Uterus (tissue), 2 donors: ENCODE measurements at regions not wholly inside any gene's neighbourhood (a gene's known extent, or its start where the extent isn't known, plus 50 kb on each side); places are given as distances from the start of the nearest gene placed in this dataset.

Source experiments
- POLR2A ChIP-seq, 2 donors: fragments of 450-650 bp; IDR thresholded peaks; one replicate each; pipeline ENCODE4 v1.6.1; 2016; ENCODE audit warnings: antibody characterized with exemption in 2 of 2, mild to moderate bottlenecking in 1 of 2, moderate library complexity in 1 of 2
- TF ChIP-seq, protein P1 (sequence below), 4 experiments: fragments of 200-600 bp in 2 of 4; fragments of 450-650 bp in 2 of 4; sonication (generic) in 2 of 4; IDR thresholded peaks; one replicate each; pipeline ENCODE4 v1.5.1; 2016 to 2019; ENCODE audit warnings: antibody characterized with exemption in 4 of 4, mild to moderate bottlenecking in 2 of 4, moderate library complexity in 1 of 4

DNA sequence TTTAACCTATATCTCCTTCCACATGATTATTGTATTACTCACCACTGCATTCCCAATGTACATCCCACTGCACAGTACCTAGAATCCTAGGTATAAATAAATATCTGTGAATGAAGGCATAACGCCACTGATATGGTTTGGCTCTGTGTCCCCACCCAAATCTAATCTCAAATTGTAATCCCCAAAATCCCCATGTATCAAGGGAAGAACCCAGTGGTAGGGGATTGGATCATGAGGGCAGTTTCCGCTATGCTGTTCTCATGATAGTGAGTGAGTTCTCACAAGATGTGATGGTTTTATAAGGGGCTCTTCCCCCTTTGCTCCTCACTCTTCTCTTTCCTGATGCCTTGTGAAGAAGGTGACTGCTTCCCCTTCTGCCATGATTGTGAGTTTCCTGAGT lies 599.0 kb upstream of the ADGRL2 start:
- TF ChIP-seq, protein P1, sequence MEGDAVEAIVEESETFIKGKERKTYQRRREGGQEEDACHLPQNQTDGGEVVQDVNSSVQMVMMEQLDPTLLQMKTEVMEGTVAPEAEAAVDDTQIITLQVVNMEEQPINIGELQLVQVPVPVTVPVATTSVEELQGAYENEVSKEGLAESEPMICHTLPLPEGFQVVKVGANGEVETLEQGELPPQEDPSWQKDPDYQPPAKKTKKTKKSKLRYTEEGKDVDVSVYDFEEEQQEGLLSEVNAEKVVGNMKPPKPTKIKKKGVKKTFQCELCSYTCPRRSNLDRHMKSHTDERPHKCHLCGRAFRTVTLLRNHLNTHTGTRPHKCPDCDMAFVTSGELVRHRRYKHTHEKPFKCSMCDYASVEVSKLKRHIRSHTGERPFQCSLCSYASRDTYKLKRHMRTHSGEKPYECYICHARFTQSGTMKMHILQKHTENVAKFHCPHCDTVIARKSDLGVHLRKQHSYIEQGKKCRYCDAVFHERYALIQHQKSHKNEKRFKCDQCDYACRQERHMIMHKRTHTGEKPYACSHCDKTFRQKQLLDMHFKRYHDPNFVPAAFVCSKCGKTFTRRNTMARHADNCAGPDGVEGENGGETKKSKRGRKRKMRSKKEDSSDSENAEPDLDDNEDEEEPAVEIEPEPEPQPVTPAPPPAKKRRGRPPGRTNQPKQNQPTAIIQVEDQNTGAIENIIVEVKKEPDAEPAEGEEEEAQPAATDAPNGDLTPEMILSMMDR (IDR thresholded peaks at IDR 0.05), result no peak
- TF ChIP-seq POLR2A (IDR thresholded peaks at IDR 0.05), result no peak
